ENCODE measurements at regions not wholly inside any gene's neighbourhood (a gene's known extent, or its start where the extent isn't known, plus 50 kb on each side); places are given as distances from the start of the nearest gene placed in this dataset.
"Not testable (repeated sequence)": the region's sequence is repeated elsewhere in the genome, so short reads cannot be mapped to it uniquely, and the experiment has no call there.

GRCh38 chr3:8317661-8318649 lies 183.7 kb upstream of the LMCD1 start:
- DNase-seq = no peak

- DNase-seq = peak; percentile 69
These were observed 181.5 kb upstream of the LMCD1 start for GRCh38 chr3:8319935-8320634.

- DNase-seq = no peak
These were observed 180.7 kb upstream of the LMCD1 start for GRCh38 chr3:8320711-8321458.

- DNase-seq = peak; percentile 48
These were observed 176.9 kb upstream of the LMCD1 start for GRCh38 chr3:8324747-8325146.

- DNase-seq = no peak
These were observed 176.3 kb upstream of the LMCD1 start for GRCh38 chr3:8325306-8325705.

- DNase-seq = not testable (repeated sequence)
These were observed 175.8 kb upstream of the LMCD1 start for GRCh38 chr3:8325833-8326232.

GRCh38 chr3:8327739-8328138 lies 173.9 kb upstream of the LMCD1 start:
- DNase-seq = no peak

GRCh38 chr3:8328967-8329366 lies 172.7 kb upstream of the LMCD1 start:
- DNase-seq = no peak

- no peak for DNase-seq
These were observed 172.0 kb upstream of the LMCD1 start for GRCh38 chr3:8329598-8329997.

- DNase-seq = no peak
These were observed 165.2 kb upstream of the LMCD1 start for GRCh38 chr3:8336456-8336855.

GRCh38 chr3:8338424-8338823 lies 163.2 kb upstream of the LMCD1 start:
- DNase-seq = no peak

- DNase-seq = no peak
These were observed 159.8 kb upstream of the LMCD1 start for GRCh38 chr3:8341821-8342247.

- DNase-seq = no peak
These were observed 158.6 kb upstream of the LMCD1 start for GRCh38 chr3:8343058-8343457.

GRCh38 chr3:8345398-8345797 lies 156.2 kb upstream of the LMCD1 start:
- DNase-seq = peak; percentile 8

- no peak for DNase-seq
These were observed 153.5 kb upstream of the LMCD1 start for GRCh38 chr3:8348076-8348475.

GRCh38 chr3:8352475-8352874 lies 149.1 kb upstream of the LMCD1 start:
- DNase-seq = no peak

GRCh38 chr3:8353364-8353763 lies 148.3 kb upstream of the LMCD1 start:
- no peak for DNase-seq

GRCh38 chr3:8355346-8355745 lies 146.3 kb upstream of the LMCD1 start:
- no peak for DNase-seq

GRCh38 chr3:8356066-8356465 lies 145.6 kb upstream of the LMCD1 start:
- DNase-seq = not testable (repeated sequence)

GRCh38 chr3:8357859-8358258 lies 143.8 kb upstream of the LMCD1 start:
- no peak for DNase-seq

GRCh38 chr3:8359133-8359532 lies 142.5 kb upstream of the LMCD1 start:
- DNase-seq = no peak

GRCh38 chr3:8363200-8363599 lies 138.4 kb upstream of the LMCD1 start:
- no peak for DNase-seq

GRCh38 chr3:8365541-8365940 lies 136.1 kb upstream of the LMCD1 start:
- no peak for DNase-seq
